ENCODE measurements at regions not wholly inside any gene's neighbourhood (a gene's known extent, or its start where the extent isn't known, plus 50 kb on each side); places are given as distances from the start of the nearest gene placed in this dataset.

- TF ChIP-seq CTCF (IDR thresholded peaks at IDR 0.05) (no peak), POLR2A (IDR thresholded peaks at IDR 0.05) (no peak)
These were observed 221.5 kb downstream of the SLC4A3 start for GRCh38 chr2:219848882-219849281.
